ENCODE measurements at regions not wholly inside any gene's neighbourhood (a gene's known extent, or its start where the extent isn't known, plus 50 kb on each side); places are given as distances from the start of the nearest gene placed in this dataset.

DNA sequence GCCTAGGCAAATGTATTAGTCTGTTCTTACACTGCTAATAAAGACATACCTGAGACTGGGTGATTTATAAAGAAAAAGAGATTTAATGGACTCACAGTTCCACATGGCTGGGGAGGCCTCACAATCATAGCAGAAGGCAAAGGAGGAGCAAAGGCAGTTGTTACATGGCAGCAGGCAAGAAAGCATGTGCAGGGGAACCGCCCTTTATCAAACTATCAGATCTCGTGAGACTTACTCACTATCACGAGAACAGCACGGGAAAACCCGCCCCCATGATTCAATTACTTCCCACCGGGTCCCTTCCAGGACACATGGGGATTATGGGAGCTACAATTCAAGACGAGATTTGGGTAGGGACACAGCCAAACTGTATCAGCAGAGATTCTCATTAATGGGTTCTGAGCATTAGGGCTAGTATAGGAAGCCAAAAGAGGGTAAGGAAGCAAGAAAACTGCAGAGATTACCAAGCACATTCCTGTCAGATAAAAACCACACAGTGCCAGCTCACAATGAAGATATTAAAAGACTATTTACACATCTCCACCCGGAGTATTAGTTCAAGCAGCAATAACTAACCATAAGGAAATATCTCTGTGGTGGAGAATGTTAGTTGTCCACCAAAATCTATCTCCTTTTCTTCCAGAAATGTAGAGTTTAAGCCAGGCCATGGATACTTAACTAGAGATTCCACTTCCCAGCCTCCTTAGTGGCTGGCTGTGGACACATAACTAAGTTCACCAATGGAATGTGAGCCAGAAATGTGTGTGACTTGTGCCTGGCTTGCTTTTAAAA, 61.2 kb upstream of the HOPX start:
- ChIA-PET POLR2A (no interaction called here), CTCF (no interaction called here)
- Histone ChIP-seq H3K27me3 (ENCODE audit: control insufficient read depth, insufficient read depth, low read length) (peaks cover 5% of the 10 kb centered on the region), H3K4me3 (ENCODE audit: low read depth, low read length) (no peak overlapping the region), H3K36me3 (ENCODE audit: control insufficient read depth, insufficient read depth, low read length) (no peaks in the 10 kb centered on the region)
- no peak for DNase-seq (ENCODE audit: low read depth)
- TF ChIP-seq, protein P1, sequence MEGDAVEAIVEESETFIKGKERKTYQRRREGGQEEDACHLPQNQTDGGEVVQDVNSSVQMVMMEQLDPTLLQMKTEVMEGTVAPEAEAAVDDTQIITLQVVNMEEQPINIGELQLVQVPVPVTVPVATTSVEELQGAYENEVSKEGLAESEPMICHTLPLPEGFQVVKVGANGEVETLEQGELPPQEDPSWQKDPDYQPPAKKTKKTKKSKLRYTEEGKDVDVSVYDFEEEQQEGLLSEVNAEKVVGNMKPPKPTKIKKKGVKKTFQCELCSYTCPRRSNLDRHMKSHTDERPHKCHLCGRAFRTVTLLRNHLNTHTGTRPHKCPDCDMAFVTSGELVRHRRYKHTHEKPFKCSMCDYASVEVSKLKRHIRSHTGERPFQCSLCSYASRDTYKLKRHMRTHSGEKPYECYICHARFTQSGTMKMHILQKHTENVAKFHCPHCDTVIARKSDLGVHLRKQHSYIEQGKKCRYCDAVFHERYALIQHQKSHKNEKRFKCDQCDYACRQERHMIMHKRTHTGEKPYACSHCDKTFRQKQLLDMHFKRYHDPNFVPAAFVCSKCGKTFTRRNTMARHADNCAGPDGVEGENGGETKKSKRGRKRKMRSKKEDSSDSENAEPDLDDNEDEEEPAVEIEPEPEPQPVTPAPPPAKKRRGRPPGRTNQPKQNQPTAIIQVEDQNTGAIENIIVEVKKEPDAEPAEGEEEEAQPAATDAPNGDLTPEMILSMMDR (IDR thresholded peaks at IDR 0.05; ENCODE audit: insufficient read depth, low read depth, low read length): no peak

DNA sequence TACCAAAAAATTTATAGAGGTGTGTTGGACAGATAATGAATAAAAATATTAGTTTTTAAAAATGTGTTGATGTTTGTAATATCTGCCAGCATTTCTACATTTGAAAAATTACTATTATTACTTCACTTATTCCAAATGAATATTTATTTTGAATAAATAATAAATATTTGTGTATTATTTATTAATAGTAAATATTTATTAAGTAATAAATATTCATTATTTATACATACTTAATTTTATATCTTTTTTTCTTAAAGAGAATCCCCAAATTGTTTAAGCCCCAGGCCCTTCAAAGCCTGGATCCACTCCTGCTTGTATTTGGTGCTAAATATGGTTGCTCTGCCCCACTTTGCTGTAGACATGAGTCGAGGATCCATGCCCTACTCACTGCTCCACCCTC, 60.5 kb upstream of the HOPX start:
- DNase-seq (ENCODE audit: low read depth): no peak
- H3K36me3 ChIP-seq (ENCODE audit: control insufficient read depth, insufficient read depth, low read length): no peaks in the 10 kb centered on the region
- ChIA-PET POLR2A (no interaction called here), CTCF (no interaction called here)
- peaks cover 5% of the 10 kb centered on the region for H3K27me3 ChIP-seq (ENCODE audit: control insufficient read depth, insufficient read depth, low read length)
- TF ChIP-seq, protein P1 (IDR thresholded peaks at IDR 0.05; ENCODE audit: insufficient read depth, low read depth, low read length): no peak
- H3K4me3 ChIP-seq (ENCODE audit: low read depth, low read length): no peak overlapping the region

DNA sequence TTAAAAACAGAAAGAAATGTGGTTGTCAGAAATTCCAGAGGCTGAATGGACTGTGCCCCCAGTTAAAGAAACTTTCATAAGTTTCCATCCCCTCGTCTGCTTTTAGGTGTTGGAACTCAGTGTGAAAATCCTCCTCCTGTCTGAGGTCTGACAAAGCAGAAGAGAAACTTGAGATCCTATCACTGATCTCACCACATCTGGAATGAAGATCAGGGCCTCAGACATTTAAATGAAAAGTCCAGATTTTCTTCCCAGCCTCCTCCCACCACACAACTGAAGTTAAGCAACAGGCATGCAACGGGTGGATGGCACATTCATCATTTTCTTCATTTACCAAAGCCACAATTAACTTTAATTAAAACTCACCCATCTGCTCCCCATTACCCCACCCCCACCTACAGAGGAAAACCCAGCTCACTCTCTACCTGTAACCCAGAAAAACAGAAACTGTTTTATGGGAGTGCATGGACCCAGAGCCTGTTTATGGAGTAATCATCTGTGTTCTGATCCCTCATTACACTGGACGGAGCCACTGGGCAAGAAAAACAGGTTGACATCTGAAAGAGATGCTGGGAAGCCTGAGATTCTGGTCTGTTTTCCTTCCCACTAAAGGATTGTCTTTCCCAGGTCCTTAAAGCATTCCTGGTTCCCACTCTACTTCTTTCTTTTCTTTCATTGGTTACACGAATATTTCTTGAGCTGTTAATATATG, 58.1 kb upstream of the HOPX start:
- no peak for DNase-seq (ENCODE audit: low read depth)
- Histone ChIP-seq H3K36me3 (ENCODE audit: control insufficient read depth, insufficient read depth, low read length) (no peaks in the 10 kb centered on the region), H3K4me3 (ENCODE audit: low read depth, low read length) (no peak overlapping the region), H3K27me3 (ENCODE audit: control insufficient read depth, insufficient read depth, low read length) (no peaks in the 10 kb centered on the region; the same call in none of the 2 replicates)
- ChIA-PET CTCF (interaction anchor here (0.6 kb wide), 1 partner anchor 17 kb away, joined by 4 read pairs; no protein-coding TSS in a partner anchor), POLR2A (no interaction called here)
- TF ChIP-seq, protein P1 (IDR thresholded peaks at IDR 0.05; ENCODE audit: insufficient read depth, low read depth, low read length): no peak

DNA sequence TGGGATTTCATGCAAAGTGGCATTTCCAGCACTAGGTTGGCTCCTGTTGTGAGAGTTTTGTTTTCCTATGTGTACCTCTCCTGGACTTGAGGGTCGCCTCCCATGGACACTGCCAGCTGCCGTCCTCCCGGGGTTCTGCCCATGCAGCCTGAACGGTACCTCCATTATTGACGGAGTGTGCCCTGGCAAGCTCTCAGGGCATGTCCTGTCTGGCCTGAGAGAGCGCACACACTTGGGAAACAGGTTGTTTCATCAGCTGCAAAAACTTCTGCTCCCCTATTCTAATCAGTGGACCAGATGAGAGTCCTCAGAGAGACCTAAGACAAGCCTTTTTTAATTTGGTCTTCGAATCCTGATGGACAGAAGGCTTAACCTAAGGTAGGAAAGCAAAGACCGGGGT, 56.6 kb upstream of the HOPX start:
- TF ChIP-seq, protein P1 (IDR thresholded peaks at IDR 0.05; ENCODE audit: insufficient read depth, low read depth, low read length): no peak
- DNase-seq (ENCODE audit: low read depth): no peak
- CTCF ChIA-PET: no interaction called here
- Histone ChIP-seq H3K27me3 (ENCODE audit: control insufficient read depth, insufficient read depth, low read length) (no peaks in the 10 kb centered on the region; the same call in none of the 2 replicates), H3K36me3 (ENCODE audit: control insufficient read depth, insufficient read depth, low read length) (no peaks in the 10 kb centered on the region), H3K4me3 (ENCODE audit: low read depth, low read length) (no peak overlapping the region)
- POLR2A ChIA-PET: no interaction called here

DNA sequence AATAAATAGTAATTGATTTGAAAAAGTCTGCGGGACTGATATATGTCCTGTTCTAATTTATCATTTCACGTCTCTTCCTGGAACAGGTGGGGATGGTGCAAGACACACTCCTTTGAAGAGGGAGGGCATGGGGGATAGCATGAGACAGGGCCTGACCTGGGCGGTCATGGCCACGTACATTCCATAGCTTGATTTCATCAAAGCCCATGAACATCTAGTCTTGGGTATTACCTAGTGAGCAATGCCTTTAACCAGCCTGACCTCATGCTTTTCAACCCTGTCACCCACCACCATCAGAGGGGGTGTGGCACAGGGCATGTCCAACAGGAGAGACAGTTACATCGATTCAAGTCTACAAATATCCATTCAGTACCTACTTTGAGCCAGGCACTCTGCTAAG, 52.3 kb upstream of the HOPX start:
- ChIA-PET POLR2A (no interaction called here), CTCF (interaction anchor here (1.2 kb wide), 1 partner anchor 11 kb away, joined by 3 read pairs; no protein-coding TSS in a partner anchor)
- Histone ChIP-seq H3K4me3 (ENCODE audit: low read depth, low read length) (no peak overlapping the region), H3K36me3 (ENCODE audit: control insufficient read depth, insufficient read depth, low read length) (no peaks in the 10 kb centered on the region), H3K27me3 (ENCODE audit: control insufficient read depth, insufficient read depth, low read length) (no peaks in the 10 kb centered on the region)
- TF ChIP-seq, protein P1 (IDR thresholded peaks at IDR 0.05; ENCODE audit: insufficient read depth, low read depth, low read length): no peak
- no peak for DNase-seq (ENCODE audit: low read depth)

All from BJ (cell line).